ENCODE measurements at regions not wholly inside any gene's neighbourhood (a gene's known extent, or its start where the extent isn't known, plus 50 kb on each side); places are given as distances from the start of the nearest gene placed in this dataset.
A peak's percentile ranks its signal among the peaks of the same experiment; 100 is the strongest.

GRCh38 chrX:39893417-39894338 lies 204.1 kb downstream of the BCOR start:
- no peak overlapping the region for H3K9ac ChIP-seq (ENCODE audit: low read depth in 1 of 3, low read length in 3 of 3)
- H3K36me3 ChIP-seq (ENCODE audit: control insufficient read depth in 3 of 3, insufficient read depth in 3 of 3, low read length in 3 of 3): no peaks in the 10 kb centered on the region
- peaks cover 10 to 19% (median 15%) of the 10 kb centered on the region in 3 donors for H3K4me1 ChIP-seq (ENCODE audit: control insufficient read depth in 3 of 3, insufficient read depth in 3 of 3, low read length in 3 of 3)
- no peaks in the 10 kb centered on the region for H3K27me3 ChIP-seq (ENCODE audit: control insufficient read depth in 3 of 3, insufficient read depth in 3 of 3, low read length in 3 of 3)
- H3K27ac ChIP-seq (ENCODE audit: low read depth, low read length): no peak overlapping the region
- H3K4me3 ChIP-seq (ENCODE audit: low read length in 3 of 3): no peak overlapping the region
- H3K9me3 ChIP-seq (ENCODE audit: control insufficient read depth in 3 of 3, low read length in 3 of 3): no peaks in the 10 kb centered on the region

- Histone ChIP-seq H3K9ac (ENCODE audit: low read depth in 1 of 3, low read length in 3 of 3) (no peak overlapping the region), H3K36me3 (ENCODE audit: control insufficient read depth in 3 of 3, insufficient read depth in 3 of 3, low read length in 3 of 3) (no peaks in the 10 kb centered on the region), H3K27ac (ENCODE audit: low read depth, low read length) (no peak overlapping the region), H3K9me3 (ENCODE audit: control insufficient read depth in 3 of 3, low read length in 3 of 3) (no peaks in the 10 kb centered on the region), H3K27me3 (ENCODE audit: control insufficient read depth in 3 of 3, insufficient read depth in 3 of 3, low read length in 3 of 3) (no peaks in the 10 kb centered on the region), H3K4me3 (ENCODE audit: low read length in 3 of 3) (no peak overlapping the region), H3K4me1 (ENCODE audit: control insufficient read depth in 3 of 3, insufficient read depth in 3 of 3, low read length in 3 of 3) (peaks cover 10 to 19% (median 15%) of the 10 kb centered on the region in 3 donors)
These were observed 203.1 kb downstream of the BCOR start for GRCh38 chrX:39894683-39895082.

- Histone ChIP-seq H3K4me3 (ENCODE audit: low read length in 3 of 3) (no peak overlapping the region), H3K27me3 (ENCODE audit: control insufficient read depth in 3 of 3, insufficient read depth in 3 of 3, low read length in 3 of 3) (peaks cover 0 to under 1% (median 0%) of the 10 kb centered on the region in 3 donors), H3K9me3 (ENCODE audit: control insufficient read depth in 3 of 3, low read length in 3 of 3) (no peaks in the 10 kb centered on the region), H3K9ac (ENCODE audit: low read depth in 1 of 3, low read length in 3 of 3) (no peak overlapping the region), H3K27ac (ENCODE audit: low read depth, low read length) (no peak overlapping the region), H3K36me3 (ENCODE audit: control insufficient read depth in 3 of 3, insufficient read depth in 3 of 3, low read length in 3 of 3) (no peaks in the 10 kb centered on the region), H3K4me1 (ENCODE audit: control insufficient read depth in 3 of 3, insufficient read depth in 3 of 3, low read length in 3 of 3) (peaks cover 13 to 20% (median 15%) of the 10 kb centered on the region in 3 donors)
These were observed 202.3 kb downstream of the BCOR start for GRCh38 chrX:39895218-39896110.

- H3K4me1 ChIP-seq (ENCODE audit: control insufficient read depth in 3 of 3, insufficient read depth in 3 of 3, low read length in 3 of 3): peaks cover 19 to 22% (median 22%) of the 10 kb centered on the region in 3 donors
- peak overlapping the region in 1 of 3 donors; percentile 22 for H3K4me3 ChIP-seq (ENCODE audit: low read length in 3 of 3)
- H3K36me3 ChIP-seq (ENCODE audit: control insufficient read depth in 3 of 3, insufficient read depth in 3 of 3, low read length in 3 of 3): no peaks in the 10 kb centered on the region
- no peaks in the 10 kb centered on the region for H3K9me3 ChIP-seq (ENCODE audit: control insufficient read depth in 3 of 3, low read length in 3 of 3)
- H3K9ac ChIP-seq (ENCODE audit: low read depth in 1 of 3, low read length in 3 of 3): peak overlapping the region in 2 of 3 donors; percentile 33
- H3K27me3 ChIP-seq (ENCODE audit: control insufficient read depth in 3 of 3, insufficient read depth in 3 of 3, low read length in 3 of 3): peaks cover 0 to 6% (median 0%) of the 10 kb centered on the region in 3 donors
- no peak overlapping the region for H3K27ac ChIP-seq (ENCODE audit: low read depth, low read length)
These were observed 200.6 kb downstream of the BCOR start for GRCh38 chrX:39896951-39897740.

GRCh38 chrX:39897741-39898097 lies 200.0 kb downstream of the BCOR start:
- H3K4me1 ChIP-seq (ENCODE audit: control insufficient read depth in 3 of 3, insufficient read depth in 3 of 3, low read length in 3 of 3): peaks cover 19 to 22% (median 22%) of the 10 kb centered on the region in 3 donors
- H3K27ac ChIP-seq (ENCODE audit: low read depth, low read length): no peak overlapping the region
- no peak overlapping the region for H3K4me3 ChIP-seq (ENCODE audit: low read length in 3 of 3)
- no peaks in the 10 kb centered on the region for H3K36me3 ChIP-seq (ENCODE audit: control insufficient read depth in 3 of 3, insufficient read depth in 3 of 3, low read length in 3 of 3)
- H3K9me3 ChIP-seq (ENCODE audit: control insufficient read depth in 3 of 3, low read length in 3 of 3): no peaks in the 10 kb centered on the region
- H3K9ac ChIP-seq (ENCODE audit: low read depth in 1 of 3, low read length in 3 of 3): peak overlapping the region in 2 of 3 donors; percentile 33
- H3K27me3 ChIP-seq (ENCODE audit: control insufficient read depth in 3 of 3, insufficient read depth in 3 of 3, low read length in 3 of 3): peaks cover 0 to 9% (median 0%) of the 10 kb centered on the region in 3 donors

- Histone ChIP-seq H3K36me3 (ENCODE audit: control insufficient read depth in 3 of 3, insufficient read depth in 3 of 3, low read length in 3 of 3) (no peaks in the 10 kb centered on the region), H3K4me1 (ENCODE audit: control insufficient read depth in 3 of 3, insufficient read depth in 3 of 3, low read length in 3 of 3) (peaks cover 19 to 22% (median 22%) of the 10 kb centered on the region in 3 donors), H3K4me3 (ENCODE audit: low read length in 3 of 3) (no peak overlapping the region), H3K9ac (ENCODE audit: low read depth in 1 of 3, low read length in 3 of 3) (peak overlapping the region in 1 of 3 donors; percentile 33), H3K9me3 (ENCODE audit: control insufficient read depth in 3 of 3, low read length in 3 of 3) (no peaks in the 10 kb centered on the region), H3K27ac (ENCODE audit: low read depth, low read length) (no peak overlapping the region), H3K27me3 (ENCODE audit: control insufficient read depth in 3 of 3, insufficient read depth in 3 of 3, low read length in 3 of 3) (peaks cover 0 to 9% (median 0%) of the 10 kb centered on the region in 3 donors)
These were observed 199.6 kb downstream of the BCOR start for GRCh38 chrX:39898147-39898546.

- Histone ChIP-seq H3K27me3 (ENCODE audit: control insufficient read depth in 3 of 3, insufficient read depth in 3 of 3, low read length in 3 of 3) (peaks cover 0 to 9% (median 0%) of the 10 kb centered on the region in 3 donors), H3K9me3 (ENCODE audit: control insufficient read depth in 3 of 3, low read length in 3 of 3) (no peaks in the 10 kb centered on the region), H3K9ac (ENCODE audit: low read depth in 1 of 3, low read length in 3 of 3) (no peak overlapping the region), H3K4me1 (ENCODE audit: control insufficient read depth in 3 of 3, insufficient read depth in 3 of 3, low read length in 3 of 3) (peaks cover 19 to 22% (median 22%) of the 10 kb centered on the region in 3 donors), H3K36me3 (ENCODE audit: control insufficient read depth in 3 of 3, insufficient read depth in 3 of 3, low read length in 3 of 3) (no peaks in the 10 kb centered on the region), H3K4me3 (ENCODE audit: low read length in 3 of 3) (no peak overlapping the region), H3K27ac (ENCODE audit: low read depth, low read length) (no peak overlapping the region)
These were observed 198.7 kb downstream of the BCOR start for GRCh38 chrX:39899059-39899458.

GRCh38 chrX:39899856-39900776 lies 197.6 kb downstream of the BCOR start:
- peaks cover 0 to 9% (median 0%) of the 10 kb centered on the region in 3 donors for H3K27me3 ChIP-seq (ENCODE audit: control insufficient read depth in 3 of 3, insufficient read depth in 3 of 3, low read length in 3 of 3)
- no peak overlapping the region for H3K27ac ChIP-seq (ENCODE audit: low read depth, low read length)
- H3K4me1 ChIP-seq (ENCODE audit: control insufficient read depth in 3 of 3, insufficient read depth in 3 of 3, low read length in 3 of 3): peaks cover 19 to 23% (median 22%) of the 10 kb centered on the region in 3 donors
- no peaks in the 10 kb centered on the region for H3K9me3 ChIP-seq (ENCODE audit: control insufficient read depth in 3 of 3, low read length in 3 of 3)
- no peak overlapping the region for H3K4me3 ChIP-seq (ENCODE audit: low read length in 3 of 3)
- no peaks in the 10 kb centered on the region for H3K36me3 ChIP-seq (ENCODE audit: control insufficient read depth in 3 of 3, insufficient read depth in 3 of 3, low read length in 3 of 3)
- no peak overlapping the region for H3K9ac ChIP-seq (ENCODE audit: low read depth in 1 of 3, low read length in 3 of 3)

All from skeletal muscle tissue (tissue), 3 donors.